Breast epithelium (tissue), 3 donors: ENCODE measurements at regions not wholly inside any gene's neighbourhood (a gene's known extent, or its start where the extent isn't known, plus 50 kb on each side); places are given as distances from the start of the nearest gene placed in this dataset.

Source experiments
- POLR2A ChIP-seq: fragments of 450-650 bp; IDR thresholded peaks from one replicate; pipeline ENCODE4 v1.6.1; 2016; ENCODE audit warnings: antibody characterized with exemption, mild to moderate bottlenecking, moderate library complexity
- TF ChIP-seq, protein P1 (sequence below), 3 donors: fragments of 450-650 bp; IDR thresholded peaks; one replicate each; pipeline ENCODE4 v1.5.1; 2016 to 2017; ENCODE audit warnings: antibody characterized with exemption in 3 of 3, mild to moderate bottlenecking in 3 of 3, moderate library complexity in 3 of 3

- TF ChIP-seq, protein P1, sequence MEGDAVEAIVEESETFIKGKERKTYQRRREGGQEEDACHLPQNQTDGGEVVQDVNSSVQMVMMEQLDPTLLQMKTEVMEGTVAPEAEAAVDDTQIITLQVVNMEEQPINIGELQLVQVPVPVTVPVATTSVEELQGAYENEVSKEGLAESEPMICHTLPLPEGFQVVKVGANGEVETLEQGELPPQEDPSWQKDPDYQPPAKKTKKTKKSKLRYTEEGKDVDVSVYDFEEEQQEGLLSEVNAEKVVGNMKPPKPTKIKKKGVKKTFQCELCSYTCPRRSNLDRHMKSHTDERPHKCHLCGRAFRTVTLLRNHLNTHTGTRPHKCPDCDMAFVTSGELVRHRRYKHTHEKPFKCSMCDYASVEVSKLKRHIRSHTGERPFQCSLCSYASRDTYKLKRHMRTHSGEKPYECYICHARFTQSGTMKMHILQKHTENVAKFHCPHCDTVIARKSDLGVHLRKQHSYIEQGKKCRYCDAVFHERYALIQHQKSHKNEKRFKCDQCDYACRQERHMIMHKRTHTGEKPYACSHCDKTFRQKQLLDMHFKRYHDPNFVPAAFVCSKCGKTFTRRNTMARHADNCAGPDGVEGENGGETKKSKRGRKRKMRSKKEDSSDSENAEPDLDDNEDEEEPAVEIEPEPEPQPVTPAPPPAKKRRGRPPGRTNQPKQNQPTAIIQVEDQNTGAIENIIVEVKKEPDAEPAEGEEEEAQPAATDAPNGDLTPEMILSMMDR (IDR thresholded peaks at IDR 0.05) = no peak
- TF ChIP-seq POLR2A = no peak
Observed at GRCh38 chr6:159565181-159565710, 127.8 kb downstream of the SOD2 start.
